NCI-H128 (cell line): ENCODE measurements at regions not wholly inside any gene's neighbourhood (a gene's known extent, or its start where the extent isn't known, plus 50 kb on each side); places are given as distances from the start of the nearest gene placed in this dataset.

Experiments
- DNase-seq: peaks from one replicate; lab custom pipeline; 2025; ENCODE audit not compliant: unreplicated experiment; lab: John Stamatoyannopoulos, UW

DNA sequence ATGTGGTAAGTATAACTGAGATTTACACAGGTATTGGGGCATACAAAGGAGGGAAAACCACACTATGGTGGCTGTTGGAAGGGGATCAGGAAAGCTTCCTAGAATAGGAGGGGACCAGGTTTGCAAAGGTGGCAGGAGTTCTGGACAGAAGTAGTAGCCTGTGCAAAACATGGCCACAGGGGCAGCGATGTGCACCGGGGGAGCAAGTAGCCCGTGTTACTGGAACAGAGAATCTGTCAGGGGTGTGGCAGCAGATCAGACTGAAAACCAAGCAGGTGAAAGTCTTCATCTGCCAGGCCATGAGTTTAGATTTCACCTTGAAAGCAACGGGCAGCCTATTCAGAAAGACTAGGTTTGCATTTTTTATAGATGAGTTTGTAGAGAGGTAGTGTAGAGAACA is 182.3 kb upstream of the LPP start:
- no peak for DNase-seq

DNA sequence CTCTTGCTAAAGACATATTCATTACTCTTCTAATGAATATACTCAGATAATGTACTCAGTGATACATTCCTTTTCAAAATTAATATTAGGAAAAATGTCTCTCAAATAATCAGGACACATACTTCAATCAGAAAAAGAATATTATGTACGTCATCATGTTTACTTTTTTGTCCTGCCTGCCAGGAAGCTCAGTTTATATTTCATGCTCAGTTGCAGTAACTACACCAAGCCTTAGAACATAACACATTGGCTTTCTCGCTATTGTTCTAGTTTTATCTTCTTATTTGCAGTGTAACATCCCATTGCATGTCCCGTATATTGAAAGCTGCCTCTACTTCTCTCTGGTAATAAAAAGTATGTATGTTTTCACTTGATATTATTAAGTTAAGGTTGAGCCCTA is 181.5 kb upstream of the LPP start:
- no peak for DNase-seq

DNA sequence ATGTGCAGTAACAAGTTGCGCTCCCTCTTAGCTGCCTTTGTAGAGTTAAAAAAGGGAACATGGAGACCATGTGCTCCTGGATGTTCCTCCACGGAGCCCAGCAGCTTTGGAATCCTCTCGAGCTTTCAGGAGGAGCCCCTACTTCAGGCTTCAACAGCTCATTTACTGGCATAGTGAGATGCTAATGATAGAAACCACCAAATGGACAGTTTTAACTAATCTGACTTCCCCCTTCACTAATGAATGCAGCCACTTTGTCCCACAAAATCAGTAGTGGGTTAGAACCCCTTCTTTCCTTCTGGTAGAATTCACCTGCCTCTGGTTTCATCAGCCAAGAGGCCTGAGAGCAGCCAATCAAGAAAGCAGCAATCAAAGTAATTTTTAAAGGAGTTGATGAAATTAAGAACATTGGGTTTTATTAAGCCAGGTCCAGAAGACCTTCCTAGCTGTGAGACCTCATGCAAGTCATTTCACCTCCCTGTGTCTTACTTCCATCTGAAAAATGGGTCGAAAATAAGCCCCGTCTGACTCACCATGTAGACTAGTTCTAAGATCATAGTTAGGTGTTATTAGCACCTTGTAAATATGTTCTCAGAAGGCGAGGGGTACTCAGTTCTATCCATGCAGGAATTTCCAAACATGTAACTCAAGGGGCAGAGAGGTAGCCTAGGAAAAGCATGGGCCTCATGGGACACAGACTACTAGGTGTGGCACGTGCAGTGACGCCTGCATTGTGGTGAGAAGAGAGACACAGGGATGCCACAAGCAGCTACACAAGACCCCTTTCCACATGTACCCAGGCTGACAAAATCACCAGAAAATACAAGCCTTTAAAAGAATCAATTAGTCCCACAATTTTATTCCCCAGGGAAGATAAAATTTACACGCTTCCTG is 179.7 kb upstream of the LPP start:
- no peak for DNase-seq

DNA sequence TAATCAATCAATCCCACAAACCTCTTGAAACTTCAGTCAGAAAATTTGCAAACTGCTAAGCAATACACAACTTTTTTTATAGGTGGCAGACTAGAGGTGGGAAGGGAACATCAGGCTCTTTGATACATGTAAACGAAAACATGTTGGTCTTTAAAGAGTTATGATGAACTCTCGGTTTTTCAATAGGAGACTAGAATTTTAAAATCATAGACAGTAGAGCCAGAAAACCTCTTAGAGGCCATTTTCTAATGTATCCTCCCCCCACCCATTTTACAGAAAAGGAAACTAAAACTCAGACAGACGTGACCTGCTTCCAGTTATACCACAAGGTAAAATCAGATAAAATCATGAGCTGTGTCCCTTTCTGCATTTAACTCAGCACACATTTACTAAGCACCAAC is 179.1 kb upstream of the LPP start:
- no peak for DNase-seq

DNA sequence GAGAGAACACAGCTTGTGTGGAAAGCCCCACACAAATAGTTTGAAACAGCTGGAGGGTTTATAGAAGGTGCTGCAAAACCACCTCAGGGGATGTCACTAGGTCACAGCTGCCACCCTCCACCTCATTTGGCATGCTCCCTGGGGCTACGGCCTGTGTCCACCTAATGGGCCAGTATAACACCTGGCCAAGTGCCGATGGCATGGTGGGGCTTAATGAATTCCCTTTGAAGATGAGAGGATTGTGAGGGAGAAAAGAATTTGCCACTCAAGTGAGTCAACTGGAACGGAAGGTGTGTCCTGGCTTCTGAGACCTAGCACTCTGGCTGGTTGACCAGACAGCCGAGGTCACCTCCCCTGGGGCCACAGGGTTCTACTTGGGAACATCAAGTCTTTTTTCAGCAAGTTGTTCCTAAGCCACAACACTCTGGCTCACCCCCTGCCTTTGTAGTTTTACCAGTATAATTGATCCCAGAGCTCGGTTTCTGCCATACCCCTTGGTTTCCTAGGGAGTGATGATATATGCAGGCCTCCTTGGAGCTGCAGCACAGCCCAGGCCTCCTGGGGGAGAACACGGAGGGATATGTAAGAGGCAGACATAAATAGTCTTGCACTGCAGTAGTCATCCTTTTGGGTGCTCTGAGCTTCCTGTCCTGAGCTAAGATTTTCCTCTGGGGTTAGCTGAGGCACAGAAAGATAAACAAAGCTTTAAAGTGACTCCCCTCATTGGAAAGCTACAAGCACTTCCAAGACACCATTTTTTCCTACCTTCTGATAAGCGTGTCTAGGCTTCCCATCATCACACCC is 178.2 kb upstream of the LPP start:
- DNase-seq = no peak

DNA sequence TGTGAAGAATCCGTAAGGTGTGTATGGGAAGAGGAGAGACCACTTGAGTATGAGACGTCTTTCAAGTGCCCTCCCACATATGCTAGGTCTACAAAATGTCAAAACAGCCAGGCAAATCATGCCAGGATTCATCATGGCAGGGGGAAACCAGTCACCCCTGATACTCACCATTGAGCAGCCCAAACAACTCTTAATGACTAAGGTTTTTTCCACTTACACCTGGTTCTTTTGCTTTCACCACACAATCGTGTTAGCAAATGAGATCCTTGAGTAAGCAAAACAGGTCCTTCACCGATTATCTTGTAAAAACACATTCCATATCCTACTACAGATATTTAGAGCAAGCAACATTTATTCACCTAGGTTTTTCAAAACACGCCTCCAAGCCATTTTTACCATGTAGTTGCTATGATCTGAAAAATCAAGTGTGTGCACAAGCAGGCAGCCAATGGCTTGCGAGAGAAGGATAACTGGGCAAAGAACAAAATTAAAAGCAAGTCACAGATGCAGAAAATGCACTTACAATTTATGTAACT is 177.5 kb upstream of the LPP start:
- DNase-seq = no peak

DNA sequence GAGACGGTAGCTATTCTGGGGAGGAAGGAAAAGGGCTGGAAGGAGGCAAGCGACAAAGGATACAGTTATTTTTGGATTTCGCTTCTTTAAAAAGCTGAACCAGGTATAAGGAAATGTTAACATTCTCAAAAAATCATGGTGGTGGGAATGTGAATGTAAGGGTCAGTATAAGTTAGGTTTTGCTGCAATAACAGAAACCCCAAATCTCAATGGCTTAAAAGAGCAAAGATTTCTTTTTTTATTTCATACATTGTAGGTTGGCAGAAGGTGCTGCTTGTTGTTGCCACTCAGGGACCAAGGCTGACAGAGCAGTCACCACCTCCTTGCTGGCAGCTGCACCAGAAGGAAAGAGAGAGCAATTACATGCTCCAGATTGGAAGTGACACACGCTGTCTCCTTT is 176.3 kb upstream of the LPP start:
- DNase-seq = no peak

DNA sequence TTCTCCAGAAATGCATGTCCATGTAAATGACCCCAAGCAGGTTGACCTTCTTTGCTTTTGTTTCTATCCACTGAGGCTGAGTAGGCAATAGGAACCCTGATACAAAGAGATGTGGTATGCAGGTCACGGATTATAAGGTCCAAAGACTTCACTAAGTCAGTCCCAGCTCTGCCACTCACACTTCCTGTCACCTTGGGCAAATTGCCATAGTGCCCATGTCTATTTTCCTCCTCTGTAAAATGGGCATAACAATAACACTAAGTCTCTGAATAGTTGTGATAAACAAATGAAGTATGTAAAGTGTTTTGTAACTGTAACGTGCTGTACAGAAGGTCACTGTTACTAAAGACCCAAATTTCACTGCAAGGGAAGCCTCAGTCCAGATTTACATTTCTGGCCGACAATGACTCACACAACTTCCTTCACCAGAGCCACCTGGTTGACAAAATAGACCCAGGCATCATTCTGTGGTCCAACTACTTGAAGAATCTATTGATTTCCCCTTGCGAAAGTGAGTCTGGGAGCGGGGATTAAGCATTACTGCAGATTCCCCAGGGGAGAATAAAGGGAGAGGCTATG is 175.4 kb upstream of the LPP start:
- no peak for DNase-seq

DNA sequence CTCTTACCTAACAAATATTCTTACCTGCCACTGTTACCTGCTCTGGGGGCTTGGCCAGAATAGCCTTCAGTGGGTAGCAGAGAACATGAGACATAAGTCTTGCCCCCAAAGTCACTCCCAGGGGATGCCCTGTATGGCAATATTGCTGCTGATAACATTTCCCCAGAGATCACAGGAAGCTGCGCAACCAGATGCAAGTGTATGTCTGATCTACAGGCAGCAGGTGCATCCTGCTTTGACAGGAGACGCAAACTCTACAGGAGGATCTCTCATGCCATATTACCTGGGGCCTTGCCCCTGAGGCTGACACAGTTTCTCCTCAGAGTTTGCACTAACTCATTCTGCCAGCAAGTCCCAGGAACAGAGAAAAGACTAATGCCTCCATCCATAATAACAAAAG is 174.4 kb upstream of the LPP start:
- no peak for DNase-seq

DNA sequence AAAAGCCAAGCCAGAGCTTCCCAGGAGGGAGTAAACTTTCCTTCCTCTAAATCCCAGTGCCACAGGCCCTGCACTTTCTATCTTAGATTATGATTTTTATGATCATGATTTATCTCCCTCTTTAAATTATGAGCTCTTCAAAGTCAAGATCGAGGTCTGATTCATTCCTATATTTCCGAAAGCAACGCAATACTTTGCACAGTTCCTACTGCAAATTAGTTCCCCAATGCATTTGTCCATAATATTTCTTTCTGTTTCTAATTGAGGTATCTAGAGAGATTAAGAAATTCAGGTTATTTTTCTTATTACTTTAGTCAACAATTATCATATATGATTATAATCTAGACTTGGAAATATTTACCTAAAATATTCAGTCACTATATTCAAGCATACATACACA is 173.1 kb upstream of the LPP start:
- DNase-seq = no peak

DNA sequence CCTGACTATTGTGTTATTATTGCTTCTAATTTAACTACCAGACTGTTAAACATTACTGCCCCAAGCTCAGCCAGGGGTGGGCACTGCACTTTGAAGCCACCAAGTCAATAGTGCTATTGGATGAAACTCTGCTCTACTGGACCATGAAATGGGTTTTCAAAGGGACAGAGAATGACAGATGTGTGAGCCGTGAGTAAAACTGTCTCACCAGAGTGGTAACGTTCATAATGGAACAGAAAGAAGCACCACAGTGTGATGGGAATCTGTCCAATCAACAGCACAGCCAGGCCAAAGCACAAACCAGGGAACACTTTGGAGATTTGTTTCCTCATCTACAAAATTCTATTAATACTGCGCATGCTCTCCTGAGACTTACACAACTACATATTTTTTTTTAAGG is 171.8 kb upstream of the LPP start:
- no peak for DNase-seq

DNA sequence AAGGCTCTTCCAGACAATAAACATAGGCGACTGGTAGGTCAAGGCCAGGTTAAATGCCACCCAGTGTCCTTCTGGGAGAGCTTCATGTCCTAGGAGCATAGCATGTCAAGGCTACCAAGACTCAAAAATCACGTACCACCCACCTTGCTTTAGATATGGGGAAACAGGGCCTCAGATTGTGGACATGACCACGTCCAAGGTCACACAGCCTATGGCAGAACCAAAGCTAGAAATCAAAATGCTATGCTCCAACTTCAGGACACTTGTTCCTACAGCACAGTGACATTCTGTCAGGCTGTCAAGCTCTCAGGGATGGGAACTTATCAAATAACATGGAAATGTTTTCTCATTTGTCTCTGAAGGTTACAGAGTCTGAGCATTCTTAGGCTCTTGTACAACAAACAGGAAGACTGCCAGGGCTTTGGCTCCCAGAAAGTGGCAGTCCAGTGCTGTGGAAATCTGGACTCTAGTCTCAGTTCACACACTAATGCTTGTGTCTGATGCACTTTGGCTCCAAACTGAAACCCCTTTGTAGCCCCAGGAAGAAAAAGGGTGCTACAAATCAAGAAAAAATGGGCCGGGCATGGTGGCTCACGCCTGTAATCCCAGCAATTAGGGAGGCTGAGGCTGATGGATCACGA is 170.4 kb upstream of the LPP start:
- DNase-seq = no peak

DNA sequence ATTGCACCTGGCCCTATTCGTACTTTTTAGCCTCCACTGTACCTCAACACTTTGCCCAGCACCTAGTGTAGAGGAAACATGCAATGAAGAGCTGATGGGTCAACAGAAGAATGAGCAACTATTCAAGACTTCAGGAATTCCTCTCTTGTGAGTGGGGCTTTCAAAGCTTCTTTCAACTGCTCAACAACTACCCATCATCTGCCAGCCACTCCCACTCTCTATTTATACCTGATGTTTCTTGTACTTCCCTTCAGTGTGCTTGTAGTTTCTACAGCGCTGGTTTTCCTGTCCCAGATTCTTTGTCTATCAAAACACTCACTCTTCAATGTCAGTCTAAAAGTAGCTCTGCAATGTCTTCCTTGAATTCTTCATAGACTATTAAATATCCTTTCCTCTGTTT is 168.3 kb upstream of the LPP start:
- no peak for DNase-seq

DNA sequence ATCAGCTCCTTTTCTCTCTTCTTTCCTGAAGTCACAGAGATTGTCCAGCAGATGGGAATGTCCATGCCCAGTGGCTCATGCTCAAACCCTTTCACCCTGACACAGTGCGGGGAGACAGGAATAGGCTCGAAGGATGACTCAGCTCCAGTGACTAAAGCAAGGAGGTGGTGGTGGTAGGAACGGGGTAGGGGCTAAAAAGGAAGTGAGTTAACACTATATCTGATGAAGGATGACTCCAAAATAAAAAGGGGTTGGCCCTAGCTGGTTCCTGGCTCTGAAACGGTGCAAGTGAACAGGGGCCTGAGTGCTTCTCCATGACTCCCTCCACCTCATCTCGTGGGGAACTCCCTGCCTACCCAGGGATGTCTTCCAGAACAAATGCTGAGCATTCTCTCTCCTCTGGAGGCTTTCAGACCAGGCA is 167.4 kb upstream of the LPP start:
- no peak for DNase-seq

DNA sequence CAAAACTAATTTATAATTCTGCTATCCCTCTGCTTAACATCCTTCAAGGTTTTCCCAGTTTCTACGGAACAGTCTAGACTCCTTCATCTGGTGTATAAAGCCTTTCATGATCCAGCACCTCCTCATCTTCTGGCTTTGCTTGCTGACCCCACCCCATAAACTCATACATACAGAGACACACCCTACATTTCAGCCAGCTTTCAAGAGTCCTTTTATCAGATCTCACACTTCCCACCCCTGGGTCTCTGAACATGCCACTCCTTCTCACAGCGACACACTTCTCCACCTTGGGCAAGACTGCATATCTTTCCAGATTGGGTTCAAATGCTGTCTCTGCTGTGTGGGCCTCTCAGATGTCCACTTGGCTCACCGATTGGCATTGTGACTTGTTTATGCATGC is 166.8 kb upstream of the LPP start:
- DNase-seq = no peak

DNA sequence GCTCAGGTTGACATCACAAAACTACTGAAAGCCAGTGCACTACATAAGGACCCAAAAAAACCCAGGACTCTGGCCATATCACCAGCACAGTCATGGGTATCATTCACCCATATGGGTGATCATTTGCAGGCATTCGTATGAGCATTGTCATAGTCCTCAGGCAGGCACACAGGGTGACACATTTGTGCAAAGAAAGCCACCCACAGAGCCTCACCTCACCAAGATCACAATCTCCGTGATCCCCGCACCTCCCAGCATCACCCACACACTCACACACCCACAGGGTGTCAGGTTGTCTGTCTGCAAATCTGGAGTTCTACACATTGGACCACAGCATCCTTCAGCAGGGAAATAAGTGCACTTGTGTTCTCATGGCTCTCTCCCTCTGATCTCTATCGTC is 166.0 kb upstream of the LPP start:
- no peak for DNase-seq

DNA sequence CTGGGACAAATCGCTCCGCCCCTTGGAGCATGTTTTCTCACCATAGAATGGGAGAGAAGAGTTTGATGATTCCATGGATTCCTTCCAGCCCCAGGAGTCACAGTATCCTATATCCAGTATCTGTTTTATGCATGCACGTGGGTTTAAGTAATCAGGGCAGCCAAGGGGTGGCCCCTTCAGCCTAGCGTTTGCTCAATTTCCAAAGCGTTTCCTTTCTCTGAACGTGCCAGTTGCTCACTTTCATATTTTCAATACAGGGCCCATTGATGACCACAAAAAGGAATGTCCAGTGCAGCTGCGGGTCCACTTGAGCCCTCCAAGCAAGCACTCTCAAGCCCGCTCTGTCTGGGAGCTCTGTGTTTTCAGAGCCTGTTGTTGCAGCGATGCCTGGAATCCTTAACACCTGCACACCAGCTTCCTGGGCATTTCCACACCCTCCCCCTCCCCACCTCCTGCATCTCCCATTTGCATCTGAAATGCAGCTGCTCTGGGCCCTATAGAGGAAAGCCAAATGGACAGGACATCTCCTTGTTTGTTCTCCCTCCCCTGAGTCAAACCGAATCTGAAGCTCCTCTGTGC is 164.3 kb upstream of the LPP start:
- DNase-seq = no peak

DNA sequence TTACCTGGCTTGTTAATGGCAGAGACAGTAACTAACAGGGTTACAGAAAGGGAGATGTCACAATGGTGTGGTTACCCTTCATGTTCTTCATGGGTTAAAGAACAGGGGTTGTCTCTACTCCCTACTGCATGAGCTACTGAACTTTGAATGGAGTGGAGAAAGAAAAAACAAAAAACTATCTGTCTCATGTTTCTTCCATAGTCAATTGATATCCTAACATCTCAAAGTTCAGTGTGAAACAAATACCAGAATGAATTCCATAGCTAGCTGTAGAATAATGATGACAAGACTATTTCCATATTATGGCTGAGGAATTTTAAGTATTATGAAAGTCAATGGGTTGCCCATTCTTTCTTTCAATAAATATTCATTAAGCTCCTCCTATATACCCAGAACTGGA is 161.3 kb upstream of the LPP start:
- DNase-seq = no peak

DNA sequence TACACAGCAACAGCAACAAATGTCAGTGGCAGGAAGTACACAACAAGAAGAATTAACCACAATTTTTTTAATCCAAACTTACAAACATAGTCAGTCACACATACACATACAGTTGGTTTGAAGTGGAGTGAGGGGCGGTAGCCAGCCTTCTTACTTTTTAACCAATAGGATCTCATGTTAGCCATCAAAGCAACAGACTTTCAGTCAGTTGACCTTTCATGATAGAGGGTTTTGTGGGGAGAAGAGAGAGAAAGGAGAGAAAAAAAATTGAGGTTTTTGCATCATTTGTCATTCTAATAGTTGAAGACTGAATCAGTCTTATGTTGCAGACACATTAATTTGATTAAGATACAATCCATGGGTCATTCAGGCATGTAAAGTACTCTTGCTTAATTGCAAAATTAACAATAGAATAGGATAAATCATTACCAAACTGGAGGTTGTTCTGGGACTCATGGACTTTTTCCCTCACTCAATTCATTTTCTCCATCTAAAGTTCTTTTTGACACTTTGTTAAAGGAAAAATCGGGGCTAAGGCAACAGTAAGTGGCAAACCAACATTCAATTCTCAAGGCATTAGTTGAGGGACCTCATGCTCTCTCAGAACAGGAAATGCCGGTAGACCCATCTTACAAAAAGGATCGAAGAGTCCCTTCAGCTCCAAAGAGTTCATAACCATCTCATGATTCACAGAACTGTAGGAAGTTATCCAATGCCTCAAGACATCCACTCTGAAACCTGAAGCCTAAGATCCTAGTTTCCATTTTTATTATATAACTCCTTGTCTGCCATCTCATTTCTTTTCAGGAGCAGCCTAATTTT is 159.5 kb upstream of the LPP start:
- DNase-seq = no peak

DNA sequence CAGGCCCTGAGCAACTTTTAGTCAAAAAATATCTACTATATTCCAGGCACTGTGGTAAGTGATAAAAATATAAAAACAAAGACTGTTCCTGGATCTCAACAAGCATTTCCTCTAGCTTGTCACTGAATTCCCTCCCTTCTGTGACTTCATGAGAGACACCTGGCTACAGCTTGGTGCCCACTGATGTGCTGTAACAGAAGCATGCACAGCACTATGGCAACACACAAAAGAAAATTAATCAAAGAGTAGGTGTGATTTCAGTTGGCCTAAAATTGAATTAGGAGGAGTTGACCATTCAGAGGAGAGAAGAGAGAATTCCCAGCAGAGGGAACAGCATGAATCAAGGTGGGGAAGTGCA is 158.9 kb upstream of the LPP start:
- DNase-seq = no peak
